ENCODE measurements at regions not wholly inside any gene's neighbourhood (a gene's known extent, or its start where the extent isn't known, plus 50 kb on each side); places are given as distances from the start of the nearest gene placed in this dataset.
"Not testable (repeated sequence)": the region's sequence is repeated elsewhere in the genome, so short reads cannot be mapped to it uniquely, and the experiment has no call there.

GRCh38 chr21:8987896-8988295 lies 1533.5 kb upstream of the TPTE start:
- not testable (repeated sequence) for H3K27me3 ChIP-seq (ENCODE audit: control insufficient read depth in 2 of 2, insufficient read depth in 1 of 2, low read length in 1 of 2); H3K36me3 ChIP-seq (ENCODE audit: control insufficient read depth in 2 of 2, insufficient read depth in 2 of 2, low read length in 1 of 2); DNase-seq (ENCODE audit: low read depth in 6 of 9, low spot score in 9 of 9); H3K4me1 ChIP-seq (ENCODE audit: control insufficient read depth in 2 of 2, insufficient read depth in 2 of 2, low read length in 2 of 2); H3K27ac ChIP-seq (ENCODE audit: low read depth in 1 of 2, low read length in 1 of 2); H3K4me3 ChIP-seq (ENCODE audit: low read length in 2 of 2)
- peaks cover 26 to 27% of the 10 kb centered on the region in 2 donors for H3K9me3 ChIP-seq (ENCODE audit: control insufficient read depth in 2 of 2, insufficient read depth in 1 of 2, low read length in 1 of 2)
- WGBS: no CpG with 5 or more reads among the region's 58 CpGs

GRCh38 chr21:8988696-8989095 lies 1532.7 kb upstream of the TPTE start:
- Histone ChIP-seq H3K27ac (ENCODE audit: low read depth in 1 of 2, low read length in 1 of 2) (no peak overlapping the region), H3K4me3 (ENCODE audit: low read length in 2 of 2) (no peak overlapping the region), H3K9me3 (ENCODE audit: control insufficient read depth in 2 of 2, insufficient read depth in 1 of 2, low read length in 1 of 2) (peaks cover 26 to 28% of the 10 kb centered on the region in 2 donors), H3K4me1 (ENCODE audit: control insufficient read depth in 2 of 2, insufficient read depth in 2 of 2, low read length in 2 of 2) (no peaks in the 10 kb centered on the region), H3K27me3 (ENCODE audit: control insufficient read depth in 2 of 2, insufficient read depth in 1 of 2, low read length in 1 of 2) (no peaks in the 10 kb centered on the region), H3K36me3 (ENCODE audit: control insufficient read depth in 2 of 2, insufficient read depth in 2 of 2, low read length in 1 of 2) (no peaks in the 10 kb centered on the region)
- no peak for DNase-seq (ENCODE audit: low read depth in 6 of 9, low spot score in 9 of 9)
- WGBS: 79% methylated on average over 9 of the region's 9 CpGs

GRCh38 chr21:8989261-8989711 lies 1532.1 kb upstream of the TPTE start:
- no peak for DNase-seq (ENCODE audit: low read depth in 6 of 9, low spot score in 9 of 9)
- Histone ChIP-seq H3K4me1 (ENCODE audit: control insufficient read depth in 2 of 2, insufficient read depth in 2 of 2, low read length in 2 of 2) (no peaks in the 10 kb centered on the region), H3K36me3 (ENCODE audit: control insufficient read depth in 2 of 2, insufficient read depth in 2 of 2, low read length in 1 of 2) (no peaks in the 10 kb centered on the region), H3K9me3 (ENCODE audit: control insufficient read depth in 2 of 2, insufficient read depth in 1 of 2, low read length in 1 of 2) (peaks cover 26 to 28% of the 10 kb centered on the region in 2 donors), H3K27ac (ENCODE audit: low read depth in 1 of 2, low read length in 1 of 2) (no peak overlapping the region), H3K4me3 (ENCODE audit: low read length in 2 of 2) (no peak overlapping the region), H3K27me3 (ENCODE audit: control insufficient read depth in 2 of 2, insufficient read depth in 1 of 2, low read length in 1 of 2) (no peaks in the 10 kb centered on the region)
- 47% methylated on average over 6 of the region's 6 CpGs for WGBS

- Histone ChIP-seq H3K27ac (ENCODE audit: low read depth in 1 of 2, low read length in 1 of 2) (no peak overlapping the region), H3K36me3 (ENCODE audit: control insufficient read depth in 2 of 2, insufficient read depth in 2 of 2, low read length in 1 of 2) (no peaks in the 10 kb centered on the region), H3K27me3 (ENCODE audit: control insufficient read depth in 2 of 2, insufficient read depth in 1 of 2, low read length in 1 of 2) (no peaks in the 10 kb centered on the region), H3K4me1 (ENCODE audit: control insufficient read depth in 2 of 2, insufficient read depth in 2 of 2, low read length in 2 of 2) (no peaks in the 10 kb centered on the region), H3K9me3 (ENCODE audit: control insufficient read depth in 2 of 2, insufficient read depth in 1 of 2, low read length in 1 of 2) (peaks cover 26 to 28% of the 10 kb centered on the region in 2 donors), H3K4me3 (ENCODE audit: low read length in 2 of 2) (no peak overlapping the region)
- WGBS: 70% methylated on average over 16 of the region's 16 CpGs
- no peak for DNase-seq (ENCODE audit: low read depth in 6 of 9, low spot score in 9 of 9)
Observed at GRCh38 chr21:8989721-8990325, 1531.6 kb upstream of the TPTE start.

- WGBS: 57% methylated on average over 11 of the region's 11 CpGs
- no peak overlapping the region for H3K4me3 ChIP-seq (ENCODE audit: low read length in 2 of 2)
- no peak overlapping the region for H3K27ac ChIP-seq (ENCODE audit: low read depth in 1 of 2, low read length in 1 of 2)
- H3K36me3 ChIP-seq (ENCODE audit: control insufficient read depth in 2 of 2, insufficient read depth in 2 of 2, low read length in 1 of 2): no peaks in the 10 kb centered on the region
- peaks cover 26 to 28% of the 10 kb centered on the region in 2 donors for H3K9me3 ChIP-seq (ENCODE audit: control insufficient read depth in 2 of 2, insufficient read depth in 1 of 2, low read length in 1 of 2)
- H3K4me1 ChIP-seq (ENCODE audit: control insufficient read depth in 2 of 2, insufficient read depth in 2 of 2, low read length in 2 of 2): no peaks in the 10 kb centered on the region
- DNase-seq (ENCODE audit: low read depth in 6 of 9, low spot score in 9 of 9): no peak
- no peaks in the 10 kb centered on the region for H3K27me3 ChIP-seq (ENCODE audit: control insufficient read depth in 2 of 2, insufficient read depth in 1 of 2, low read length in 1 of 2)
Observed at GRCh38 chr21:8990326-8991087, 1530.9 kb upstream of the TPTE start.

- H3K36me3 ChIP-seq (ENCODE audit: control insufficient read depth in 2 of 2, insufficient read depth in 2 of 2, low read length in 1 of 2): no peaks in the 10 kb centered on the region
- H3K27me3 ChIP-seq (ENCODE audit: control insufficient read depth in 2 of 2, insufficient read depth in 1 of 2, low read length in 1 of 2): no peaks in the 10 kb centered on the region
- no peak overlapping the region for H3K4me3 ChIP-seq (ENCODE audit: low read length in 2 of 2)
- WGBS: 70% methylated on average over 14 of the region's 14 CpGs
- DNase-seq (ENCODE audit: low read depth in 6 of 9, low spot score in 9 of 9): no peak
- H3K4me1 ChIP-seq (ENCODE audit: control insufficient read depth in 2 of 2, insufficient read depth in 2 of 2, low read length in 2 of 2): no peaks in the 10 kb centered on the region
- H3K27ac ChIP-seq (ENCODE audit: low read depth in 1 of 2, low read length in 1 of 2): no peak overlapping the region
- peaks cover 26 to 33% of the 10 kb centered on the region in 2 donors for H3K9me3 ChIP-seq (ENCODE audit: control insufficient read depth in 2 of 2, insufficient read depth in 1 of 2, low read length in 1 of 2)
Observed at GRCh38 chr21:8991088-8991907, 1530.1 kb upstream of the TPTE start.

- no peaks in the 10 kb centered on the region for H3K27me3 ChIP-seq (ENCODE audit: control insufficient read depth in 2 of 2, insufficient read depth in 1 of 2, low read length in 1 of 2)
Observed at GRCh38 chr21:8991968-8992621, 1529.3 kb upstream of the TPTE start.

GRCh38 chr21:8992731-8993174 lies 1528.6 kb upstream of the TPTE start:
- Histone ChIP-seq H3K9me3 (ENCODE audit: control insufficient read depth in 2 of 2, insufficient read depth in 1 of 2, low read length in 1 of 2) (peaks cover 26 to 33% of the 10 kb centered on the region in 2 donors), H3K27ac (ENCODE audit: low read depth in 1 of 2, low read length in 1 of 2) (no peak overlapping the region), H3K36me3 (ENCODE audit: control insufficient read depth in 2 of 2, insufficient read depth in 2 of 2, low read length in 1 of 2) (no peaks in the 10 kb centered on the region), H3K4me1 (ENCODE audit: control insufficient read depth in 2 of 2, insufficient read depth in 2 of 2, low read length in 2 of 2) (no peaks in the 10 kb centered on the region), H3K27me3 (ENCODE audit: control insufficient read depth in 2 of 2, insufficient read depth in 1 of 2, low read length in 1 of 2) (no peaks in the 10 kb centered on the region), H3K4me3 (ENCODE audit: low read length in 2 of 2) (no peak overlapping the region)
- WGBS: 64% methylated on average over 6 of the region's 6 CpGs
- DNase-seq (ENCODE audit: low read depth in 6 of 9, low spot score in 9 of 9): no peak

More at GRCh38 chr21:8991968-8992621, 1529.3 kb upstream of the TPTE start:
- H3K36me3 ChIP-seq (ENCODE audit: control insufficient read depth in 2 of 2, insufficient read depth in 2 of 2, low read length in 1 of 2): no peaks in the 10 kb centered on the region
- H3K4me1 ChIP-seq (ENCODE audit: control insufficient read depth in 2 of 2, insufficient read depth in 2 of 2, low read length in 2 of 2): no peaks in the 10 kb centered on the region
- WGBS: 58% methylated on average over 3 of the region's 3 CpGs
- no peak for DNase-seq (ENCODE audit: low read depth in 6 of 9, low spot score in 9 of 9)
- H3K4me3 ChIP-seq (ENCODE audit: low read length in 2 of 2): no peak overlapping the region
- H3K27ac ChIP-seq (ENCODE audit: low read depth in 1 of 2, low read length in 1 of 2): no peak overlapping the region
- peaks cover 26 to 33% of the 10 kb centered on the region in 2 donors for H3K9me3 ChIP-seq (ENCODE audit: control insufficient read depth in 2 of 2, insufficient read depth in 1 of 2, low read length in 1 of 2)
